ENCODE measurements at regions not wholly inside any gene's neighbourhood (a gene's known extent, or its start where the extent isn't known, plus 50 kb on each side); places are given as distances from the start of the nearest gene placed in this dataset.

DNA sequence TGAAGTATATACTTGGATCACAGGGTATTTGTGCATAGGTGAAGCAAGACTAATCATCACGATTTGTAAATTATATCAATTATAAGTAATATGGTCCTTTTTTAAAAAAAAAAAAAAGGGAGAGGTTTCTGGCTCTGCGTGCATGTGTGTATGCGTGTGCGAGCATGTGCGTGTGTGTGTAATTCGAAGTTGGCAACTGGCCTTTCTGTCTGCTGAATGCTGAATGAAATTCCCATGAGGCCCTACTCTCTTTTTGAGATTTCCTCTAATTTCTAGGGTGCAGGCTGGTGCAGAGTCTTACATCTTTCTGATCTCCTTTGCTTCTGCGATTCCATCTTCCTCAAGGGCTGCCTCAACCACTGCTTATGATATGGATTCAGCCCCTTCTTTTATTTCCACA, 212.2 kb downstream of the URB2 start:
- TF ChIP-seq, protein P1, sequence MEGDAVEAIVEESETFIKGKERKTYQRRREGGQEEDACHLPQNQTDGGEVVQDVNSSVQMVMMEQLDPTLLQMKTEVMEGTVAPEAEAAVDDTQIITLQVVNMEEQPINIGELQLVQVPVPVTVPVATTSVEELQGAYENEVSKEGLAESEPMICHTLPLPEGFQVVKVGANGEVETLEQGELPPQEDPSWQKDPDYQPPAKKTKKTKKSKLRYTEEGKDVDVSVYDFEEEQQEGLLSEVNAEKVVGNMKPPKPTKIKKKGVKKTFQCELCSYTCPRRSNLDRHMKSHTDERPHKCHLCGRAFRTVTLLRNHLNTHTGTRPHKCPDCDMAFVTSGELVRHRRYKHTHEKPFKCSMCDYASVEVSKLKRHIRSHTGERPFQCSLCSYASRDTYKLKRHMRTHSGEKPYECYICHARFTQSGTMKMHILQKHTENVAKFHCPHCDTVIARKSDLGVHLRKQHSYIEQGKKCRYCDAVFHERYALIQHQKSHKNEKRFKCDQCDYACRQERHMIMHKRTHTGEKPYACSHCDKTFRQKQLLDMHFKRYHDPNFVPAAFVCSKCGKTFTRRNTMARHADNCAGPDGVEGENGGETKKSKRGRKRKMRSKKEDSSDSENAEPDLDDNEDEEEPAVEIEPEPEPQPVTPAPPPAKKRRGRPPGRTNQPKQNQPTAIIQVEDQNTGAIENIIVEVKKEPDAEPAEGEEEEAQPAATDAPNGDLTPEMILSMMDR (IDR thresholded peaks at IDR 0.05), result no peak
- TF ChIP-seq POLR2A (IDR thresholded peaks at IDR 0.05), result no peak
